OCI-LY3 (cell line): ENCODE measurements at regions not wholly inside any gene's neighbourhood (a gene's known extent, or its start where the extent isn't known, plus 50 kb on each side); places are given as distances from the start of the nearest gene placed in this dataset.

Source experiments
- H2AFZ ChIP-seq: fragments of 200-600, 300-600 bp; shearing (Covaris generic); 2 replicates; pipeline ENCODE4 v1.6.0; 2014; ENCODE audit warnings: antibody characterized with exemption, low read depth, low read length
- H3K27ac ChIP-seq: fragments of 200-600, 300-600 bp; sonication (generic); 2 replicates; pipeline ENCODE4 v1.5.1; 2014; ENCODE audit warnings: mild to moderate bottlenecking, low read length, moderate library complexity, mixed read lengths
- H3K27me3 ChIP-seq: fragments of 200-600, 300-600 bp; sonication (generic); 2 replicates; pipeline ENCODE4 v1.6.1; 2014; ENCODE audit warnings: low read depth, low read length, mixed read lengths
- H3K36me3 ChIP-seq: fragments of 200-600, 300-600 bp; sonication (generic); replicated peaks from 2 replicates; pipeline ENCODE3; 2014; ENCODE audit warnings: low read depth, low read length, mixed read lengths
- H3K4me1 ChIP-seq: fragments of 300-600, 200-600 bp; sonication (generic); 2 replicates; pipeline ENCODE4 v1.6.1; 2014; ENCODE audit warnings: low read length, mixed read lengths
- H3K4me2 ChIP-seq: fragments of 200-600, 300-600 bp; sonication (generic); 2 replicates; pipeline ENCODE4 v1.6.1; 2014; ENCODE audit warnings: low read length, mixed read lengths
- H3K4me3 ChIP-seq: fragments of 300-600, 200-600 bp; sonication (generic); 2 replicates; pipeline ENCODE4 v1.5.1; 2014; ENCODE audit warnings: antibody characterized with exemption, mild to moderate bottlenecking, low read length, moderate library complexity
- H3K79me2 ChIP-seq: fragments of 300-600, 200-600 bp; shearing (Covaris generic); 2 replicates; pipeline ENCODE4 v1.6.1; 2014; ENCODE audit warnings: mild to moderate bottlenecking, low read length, mixed read lengths
- H3K9ac ChIP-seq: fragments of 300-600, 200-600 bp; shearing (Covaris generic); 2 replicates; pipeline ENCODE4 v1.6.0; 2014; ENCODE audit warnings: mild to moderate bottlenecking, low read length, moderate library complexity
- H3K9me3 ChIP-seq: fragments of 200-600, 300-600 bp; shearing (Covaris generic); 2 replicates; pipeline ENCODE4 v1.6.1; 2014; ENCODE audit warnings: low read length, mixed read lengths; ENCODE audit not compliant: insufficient read depth
- H4K20me1 ChIP-seq: fragments of 200-600, 300-600 bp; sonication (generic); 2 replicates; pipeline ENCODE4 v1.6.1; 2016; ENCODE audit warnings: low read length, mixed read lengths; ENCODE audit not compliant: insufficient read depth
- EZH2phosphoT487 ChIP-seq: fragments of 200-600 bp; shearing (Covaris generic); IDR thresholded peaks from 2 replicates; pipeline ENCODE4 v1.6.1; 2018; ENCODE audit warnings: antibody characterized with exemption, mixed run types, low read depth
- TF ChIP-seq, protein P1 (sequence below): fragments of 200-600, 300-600 bp; sonication (generic); IDR thresholded peaks from 2 replicates; pipeline ENCODE4 v1.5.1; 2014; ENCODE audit warnings: antibody characterized with exemption, low read length, low read depth

DNA sequence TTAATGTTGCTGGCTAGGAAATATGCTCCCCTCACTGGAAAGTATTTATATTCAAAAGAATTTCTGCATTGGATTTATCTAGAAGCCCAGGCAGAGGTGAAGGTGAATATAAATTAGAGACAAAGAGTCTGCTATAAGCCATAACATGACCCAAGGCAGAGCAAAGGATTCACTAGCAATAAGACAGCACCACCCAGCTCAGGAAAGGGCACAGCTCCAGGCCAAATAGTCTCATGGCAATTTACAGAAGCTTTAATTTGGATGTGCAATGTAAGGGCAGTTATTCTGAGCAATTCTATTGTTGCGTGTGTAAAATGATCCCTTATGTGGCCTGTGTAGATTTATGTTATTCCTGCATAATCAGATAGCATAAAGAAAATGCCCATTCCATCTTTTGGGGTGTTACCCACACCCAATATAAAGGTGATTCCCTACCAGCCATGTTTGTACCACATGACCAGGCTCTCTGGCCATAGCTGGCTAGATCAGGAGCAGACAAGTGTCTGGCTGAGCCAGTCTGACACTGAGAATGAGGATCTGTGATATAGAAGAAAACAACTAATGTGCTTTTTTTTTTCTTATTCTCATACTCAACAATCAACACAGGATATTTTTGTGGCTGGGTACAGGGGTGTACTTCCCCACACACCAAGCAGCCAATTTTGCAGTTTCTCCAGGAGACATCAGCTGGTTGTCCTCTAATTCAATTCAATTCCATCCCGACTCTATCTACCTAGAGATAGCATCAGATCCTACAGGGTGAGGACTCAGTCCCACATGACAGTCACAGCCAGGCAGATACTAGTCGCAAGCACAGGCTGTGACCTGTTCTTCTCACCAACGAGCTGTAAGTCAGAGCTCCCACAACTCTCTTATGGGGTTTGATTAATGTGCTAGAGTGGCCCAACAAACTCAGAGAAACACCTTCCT, 181.4 kb downstream of the KCTD15 start:
- no peak for TF ChIP-seq EZH2phosphoT487
- TF ChIP-seq, protein P1, sequence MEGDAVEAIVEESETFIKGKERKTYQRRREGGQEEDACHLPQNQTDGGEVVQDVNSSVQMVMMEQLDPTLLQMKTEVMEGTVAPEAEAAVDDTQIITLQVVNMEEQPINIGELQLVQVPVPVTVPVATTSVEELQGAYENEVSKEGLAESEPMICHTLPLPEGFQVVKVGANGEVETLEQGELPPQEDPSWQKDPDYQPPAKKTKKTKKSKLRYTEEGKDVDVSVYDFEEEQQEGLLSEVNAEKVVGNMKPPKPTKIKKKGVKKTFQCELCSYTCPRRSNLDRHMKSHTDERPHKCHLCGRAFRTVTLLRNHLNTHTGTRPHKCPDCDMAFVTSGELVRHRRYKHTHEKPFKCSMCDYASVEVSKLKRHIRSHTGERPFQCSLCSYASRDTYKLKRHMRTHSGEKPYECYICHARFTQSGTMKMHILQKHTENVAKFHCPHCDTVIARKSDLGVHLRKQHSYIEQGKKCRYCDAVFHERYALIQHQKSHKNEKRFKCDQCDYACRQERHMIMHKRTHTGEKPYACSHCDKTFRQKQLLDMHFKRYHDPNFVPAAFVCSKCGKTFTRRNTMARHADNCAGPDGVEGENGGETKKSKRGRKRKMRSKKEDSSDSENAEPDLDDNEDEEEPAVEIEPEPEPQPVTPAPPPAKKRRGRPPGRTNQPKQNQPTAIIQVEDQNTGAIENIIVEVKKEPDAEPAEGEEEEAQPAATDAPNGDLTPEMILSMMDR: no peak
- Histone ChIP-seq H3K4me3 (no peak overlapping the region), H3K79me2 (no peaks in the 10 kb centered on the region), H3K4me2 (no peak overlapping the region), H4K20me1 (no peaks in the 10 kb centered on the region), H2AFZ (no peak overlapping the region), H3K9ac (no peak overlapping the region), H3K27me3 (peaks cover 28% of the 10 kb centered on the region), H3K36me3 (no peaks in the 10 kb centered on the region), H3K27ac (no peak overlapping the region), H3K4me1 (no peaks in the 10 kb centered on the region), H3K9me3 (no peaks in the 10 kb centered on the region)

DNA sequence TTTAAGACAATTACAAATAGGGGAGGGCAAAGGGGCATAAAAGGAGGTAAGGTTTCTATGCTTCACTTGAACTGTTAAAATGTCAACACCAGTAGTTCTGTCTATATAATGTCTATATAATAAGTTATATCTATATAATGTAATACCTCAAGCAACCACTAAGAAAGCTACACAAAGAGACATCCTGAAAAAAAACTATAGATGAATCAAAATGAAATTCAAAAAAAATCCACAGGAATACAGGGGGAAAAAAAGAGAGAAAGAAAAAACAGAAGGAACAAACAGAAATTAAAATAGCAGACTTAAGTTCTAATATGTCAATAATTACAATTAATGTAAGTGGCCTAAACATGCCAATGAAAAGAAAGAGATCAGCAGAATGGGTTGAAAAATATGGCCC, 186.0 kb downstream of the KCTD15 start:
- H3K9me3 ChIP-seq: no peaks in the 10 kb centered on the region
- TF ChIP-seq, protein P1: 0 out of 2 replicates have a peak, but pooled peaks have one; percentile 4
- no peak for TF ChIP-seq EZH2phosphoT487
- no peak overlapping the region for H3K9ac ChIP-seq
- H3K36me3 ChIP-seq: no peaks in the 10 kb centered on the region
- no peaks in the 10 kb centered on the region for H3K79me2 ChIP-seq
- H3K4me2 ChIP-seq: no peak overlapping the region
- H3K27me3 ChIP-seq: peaks cover 20% of the 10 kb centered on the region
- no peak overlapping the region for H2AFZ ChIP-seq
- H3K4me3 ChIP-seq: no peak overlapping the region
- H3K4me1 ChIP-seq: no peaks in the 10 kb centered on the region
- H4K20me1 ChIP-seq: no peaks in the 10 kb centered on the region
- H3K27ac ChIP-seq: no peak overlapping the region

DNA sequence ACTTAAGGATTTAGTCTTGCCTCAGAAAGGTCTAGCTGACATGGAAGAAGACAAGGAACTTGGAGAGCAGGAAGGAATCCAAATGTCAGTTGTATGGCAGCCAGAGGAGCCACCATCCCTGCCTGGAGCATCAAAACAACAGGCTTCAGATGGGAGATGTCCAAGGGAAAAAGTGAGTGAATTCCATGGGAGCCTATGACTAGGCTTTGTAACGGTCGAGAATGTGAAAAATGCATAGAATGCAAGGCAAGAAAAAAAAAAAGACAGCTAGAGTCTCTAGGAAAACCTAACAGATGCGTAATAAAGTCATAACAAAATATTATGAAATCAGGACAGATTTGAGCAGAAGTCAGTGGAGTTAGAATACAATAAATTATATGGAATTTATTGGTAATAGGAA, 183.7 kb upstream of the LSM14A start:
- H3K4me2 ChIP-seq: no peak overlapping the region
- peaks cover 12% of the 10 kb centered on the region for H3K9me3 ChIP-seq
- H2AFZ ChIP-seq: no peak overlapping the region
- H3K4me1 ChIP-seq: no peaks in the 10 kb centered on the region
- no peaks in the 10 kb centered on the region for H4K20me1 ChIP-seq
- no peaks in the 10 kb centered on the region for H3K36me3 ChIP-seq
- peaks cover 13% of the 10 kb centered on the region; the same call in 1 of the 2 replicates for H3K27me3 ChIP-seq
- no peak overlapping the region for H3K4me3 ChIP-seq
- TF ChIP-seq, protein P1: no peak
- no peaks in the 10 kb centered on the region for H3K79me2 ChIP-seq
- H3K27ac ChIP-seq: no peak overlapping the region
- no peak overlapping the region for H3K9ac ChIP-seq

DNA sequence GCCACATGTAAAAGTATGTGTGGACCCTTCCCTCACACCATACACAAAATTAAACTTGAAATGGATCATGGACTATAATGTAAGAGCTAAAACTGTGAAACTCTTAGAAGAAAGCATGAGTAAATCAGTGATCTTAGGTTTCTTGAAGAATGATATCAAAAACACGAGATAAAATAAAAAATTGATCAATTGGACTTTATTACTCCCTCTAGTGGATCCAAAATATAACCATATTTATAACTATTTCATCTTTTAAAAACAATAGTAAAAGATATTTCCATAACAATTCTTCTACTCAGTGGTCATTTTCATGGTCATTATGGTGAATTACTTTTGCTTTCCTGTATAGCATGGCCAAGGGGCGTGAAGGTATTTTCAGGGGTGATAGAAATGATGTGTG, 174.6 kb upstream of the LSM14A start:
- no peak overlapping the region for H3K9ac ChIP-seq
- no peak overlapping the region for H3K4me3 ChIP-seq

More for the DNA sequence above, 174.6 kb upstream of the LSM14A start:
- Histone ChIP-seq H4K20me1 (no peaks in the 10 kb centered on the region), H3K9me3 (peaks cover 3% of the 10 kb centered on the region; the same call in 1 of the 2 replicates), H3K27ac (no peak overlapping the region), H3K4me2 (no peak overlapping the region), H2AFZ (no peak overlapping the region), H3K4me1 (no peaks in the 10 kb centered on the region), H3K79me2 (no peaks in the 10 kb centered on the region), H3K27me3 (peaks cover 15% of the 10 kb centered on the region), H3K36me3 (no peaks in the 10 kb centered on the region)
- no peak for TF ChIP-seq EZH2phosphoT487
- TF ChIP-seq, protein P1: peak; percentile 48
